SK-MEL-5 (cell line): ENCODE measurements at regions not wholly inside any gene's neighbourhood (a gene's known extent, or its start where the extent isn't known, plus 50 kb on each side); places are given as distances from the start of the nearest gene placed in this dataset.

ENCODE experiments used
- DNase-seq: peaks from one replicate; pipeline ENCODE4 v3.0.0-alpha.2; 2016; ENCODE audit warnings: low read depth, low spot score
- in situ Hi-C: cut with HindIII; loops from 2 replicates; pipeline ENCODE4 v1.10.0; 2016; ENCODE audit warnings: low sequenced_read_pairs, high pct_unique_total_duplicates, low pct_unique_long_range_greater_than_20kb
- small RNA-seq, 2 experiments: library from RNA; depleted of rRNA; stranded (forward); fragments of <200 nt; gene quantifications; one replicate each; pipeline ENCODE3, GENCODE V24; 2014

- in situ Hi-C loops: no loop called here
- DNase-seq: no peak
These were observed 52.9 kb upstream of the PAPPA start for GRCh38 chr9:116100711-116101121.

GRCh38 chr9:116101516-116101915, 52.1 kb upstream of the PAPPA start:
- in situ Hi-C loops: no loop called here
- no peak for DNase-seq

GRCh38 chr9:116102596-116102995, 51.0 kb upstream of the PAPPA start:
- in situ Hi-C loops: no loop called here
- no peak for DNase-seq

Small RNA genes in the stretch of these regions (small RNA-seq; reads per million reads assigned to genes)
- gene RF00004: 0 reads per million in 2 experiments
